H1 (cell line): ENCODE measurements at regions not wholly inside any gene's neighbourhood (a gene's known extent, or its start where the extent isn't known, plus 50 kb on each side); places are given as distances from the start of the nearest gene placed in this dataset.

Experiments used
- CTCF ChIP-seq, 3 experiments: IDR thresholded peaks; 1 replicate in 2 of 3; 2 replicates in 1 of 3; pipeline versions ENCODE4 v1.5.1 to v1.6.1; 2011; ENCODE audit warnings: low read length in 3 of 3, mild to moderate bottlenecking in 3 of 3, inconsistent platforms in 2 of 3, low read depth in 1 of 3, moderate library complexity in 1 of 3; ENCODE audit not compliant: insufficient read depth in 1 of 3; ENCODE audit errors: control extremely low read depth in 1 of 3
- POLR2A ChIP-seq, 2 experiments: IDR thresholded peaks; 1 replicate in 1 of 2; 2 replicates in 1 of 2; pipeline ENCODE4 v1.6.1; 2011; ENCODE audit warnings: low read depth in 2 of 2, low read length in 2 of 2, mild to moderate bottlenecking in 2 of 2; ENCODE audit errors: control extremely low read depth in 1 of 2
- RAD21 ChIP-seq, 2 experiments: IDR thresholded peaks in 1 of 2; conservative IDR thresholded peaks in 1 of 2; 2 replicates each; pipeline ENCODE4 v1.6.1; 2011; ENCODE audit warnings: low read depth in 2 of 2, low read length in 2 of 2, improper control_type of control experiment in 1 of 2, inconsistent platforms in 1 of 2, mild to moderate bottlenecking in 1 of 2, moderate library complexity in 1 of 2
- SIX5 ChIP-seq: IDR thresholded peaks from 2 replicates; pipeline ENCODE4 v1.6.1; 2011; ENCODE audit warnings: mild to moderate bottlenecking, low read depth, low read length
- TF ChIP-seq, protein P1 (sequence below): IDR thresholded peaks from 2 replicates; pipeline ENCODE4 v1.6.1; 2011; ENCODE audit warnings: low read depth, mild to moderate bottlenecking, low read length; ENCODE audit not compliant: insufficient read depth

GRCh38 chr6:28707387-28708282, 182.0 kb downstream of the GPX5 start:
- TF ChIP-seq RAD21 (IDR thresholded peaks at IDR 0.05 in 1 of 2, conservative IDR thresholded peaks at IDR 0.05 in 1 of 2; ENCODE audit: low read depth in 2 of 2, low read length in 2 of 2) (no peak), SIX5 (no peak), CTCF (IDR thresholded peaks at IDR 0.05; ENCODE audit: control extremely low read depth in 1 of 3, insufficient read depth in 1 of 3, low read depth in 1 of 3, low read length in 3 of 3) (no peak), POLR2A (IDR thresholded peaks at IDR 0.05; ENCODE audit: control extremely low read depth in 1 of 2, low read depth in 2 of 2, low read length in 2 of 2) (no peak)
- TF ChIP-seq, protein P1, sequence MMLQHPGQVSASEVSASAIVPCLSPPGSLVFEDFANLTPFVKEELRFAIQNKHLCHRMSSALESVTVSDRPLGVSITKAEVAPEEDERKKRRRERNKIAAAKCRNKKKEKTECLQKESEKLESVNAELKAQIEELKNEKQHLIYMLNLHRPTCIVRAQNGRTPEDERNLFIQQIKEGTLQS: no peak
